Gastroesophageal sphincter (tissue), 3 donors: ENCODE measurements at regions not wholly inside any gene's neighbourhood (a gene's known extent, or its start where the extent isn't known, plus 50 kb on each side); places are given as distances from the start of the nearest gene placed in this dataset.

ENCODE experiments used
- EP300 ChIP-seq: sonication (generic); formaldehyde crosslinking; IDR thresholded peaks from one replicate; pipeline ENCODE4 v1.6.1; 2017; ENCODE audit warnings: antibody characterized with exemption, mild to moderate bottlenecking
- POLR2A ChIP-seq, 2 donors: fragments of 450-650 bp; IDR thresholded peaks; one replicate each; pipeline ENCODE4 v1.6.1; 2017; ENCODE audit warnings: antibody characterized with exemption in 2 of 2, mild to moderate bottlenecking in 2 of 2, moderate library complexity in 1 of 2
- POLR2AphosphoS5 ChIP-seq: sonication (generic); formaldehyde crosslinking; IDR thresholded peaks from one replicate; pipeline ENCODE4 v1.6.1; 2017; ENCODE audit warnings: antibody characterized with exemption
- TF ChIP-seq, protein P1 (sequence below), 4 experiments: fragments of 200-600 bp in 2 of 4; fragments of 450-650 bp in 2 of 4; sonication (generic) in 1 of 4; IDR thresholded peaks; one replicate each; pipeline ENCODE4 v1.5.1; 2017 to 2019; ENCODE audit warnings: antibody characterized with exemption in 4 of 4, mild to moderate bottlenecking in 2 of 4, moderate library complexity in 2 of 4

DNA sequence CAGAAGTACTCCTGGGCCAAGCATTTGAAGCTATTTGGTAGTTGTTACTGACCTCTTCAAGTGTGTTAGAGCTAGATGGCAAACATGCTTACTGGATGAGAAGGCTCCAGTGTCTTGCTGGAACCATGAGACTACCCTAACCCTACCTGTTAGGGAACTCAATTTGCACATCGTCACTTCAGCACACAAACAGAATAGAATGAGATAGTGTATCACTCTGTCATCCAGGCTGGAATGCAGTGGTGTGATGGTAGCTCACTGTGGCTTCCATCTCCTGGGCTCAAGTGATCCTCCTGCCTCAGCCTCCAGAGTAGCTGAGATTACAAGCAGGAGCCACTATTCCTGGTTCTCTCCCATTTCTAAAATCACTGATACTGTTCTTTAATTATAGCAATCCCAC lies 417.0 kb upstream of the ATXN7L3B start:
- TF ChIP-seq, protein P1, sequence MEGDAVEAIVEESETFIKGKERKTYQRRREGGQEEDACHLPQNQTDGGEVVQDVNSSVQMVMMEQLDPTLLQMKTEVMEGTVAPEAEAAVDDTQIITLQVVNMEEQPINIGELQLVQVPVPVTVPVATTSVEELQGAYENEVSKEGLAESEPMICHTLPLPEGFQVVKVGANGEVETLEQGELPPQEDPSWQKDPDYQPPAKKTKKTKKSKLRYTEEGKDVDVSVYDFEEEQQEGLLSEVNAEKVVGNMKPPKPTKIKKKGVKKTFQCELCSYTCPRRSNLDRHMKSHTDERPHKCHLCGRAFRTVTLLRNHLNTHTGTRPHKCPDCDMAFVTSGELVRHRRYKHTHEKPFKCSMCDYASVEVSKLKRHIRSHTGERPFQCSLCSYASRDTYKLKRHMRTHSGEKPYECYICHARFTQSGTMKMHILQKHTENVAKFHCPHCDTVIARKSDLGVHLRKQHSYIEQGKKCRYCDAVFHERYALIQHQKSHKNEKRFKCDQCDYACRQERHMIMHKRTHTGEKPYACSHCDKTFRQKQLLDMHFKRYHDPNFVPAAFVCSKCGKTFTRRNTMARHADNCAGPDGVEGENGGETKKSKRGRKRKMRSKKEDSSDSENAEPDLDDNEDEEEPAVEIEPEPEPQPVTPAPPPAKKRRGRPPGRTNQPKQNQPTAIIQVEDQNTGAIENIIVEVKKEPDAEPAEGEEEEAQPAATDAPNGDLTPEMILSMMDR (IDR thresholded peaks at IDR 0.05) = no peak
- TF ChIP-seq POLR2A (IDR thresholded peaks at IDR 0.05) (no peak), POLR2AphosphoS5 (no peak), EP300 (no peak)
